HepG2 (cell line): ENCODE measurements at regions not wholly inside any gene's neighbourhood (a gene's known extent, or its start where the extent isn't known, plus 50 kb on each side); places are given as distances from the start of the nearest gene placed in this dataset.
A peak's percentile ranks its signal among the peaks of the same experiment; 100 is the strongest.

Experiments
- ATF7 ChIP-seq, 2 experiments: fragments of 450-650 bp in 1 of 2; sonication (generic) in 1 of 2; formaldehyde crosslinking in 1 of 2; IDR thresholded peaks; 2 replicates each; pipeline versions ENCODE4 v1.4.0 to v1.6.1; 2016 to 2020; ENCODE audit warnings: antibody characterized with exemption in 1 of 2, mild to moderate bottlenecking in 1 of 2, missing genetic modification reagents in 1 of 2
- DNMT3B ChIP-seq: conservative IDR thresholded peaks from 2 replicates; pipeline ENCODE4 v1.6.1; 2016; ENCODE audit warnings: missing biosample characterization, control low read depth
- FOXC1 ChIP-seq: sonication (generic); formaldehyde crosslinking; IDR thresholded peaks from 2 replicates; pipeline ENCODE4 v1.8.0; 2022; ENCODE audit warnings: mild to moderate bottlenecking, missing genetic modification reagents, borderline replicate concordance
- IRF2 ChIP-seq: IDR thresholded peaks from 2 replicates; pipeline ENCODE4 v1.6.1; 2018; ENCODE audit warnings: missing genetic modification reagents, missing compliant biosample characterization
- ISX ChIP-seq: sonication (generic); formaldehyde crosslinking; conservative IDR thresholded peaks from 2 replicates; pipeline ENCODE4 v1.5.0; 2020; ENCODE audit warnings: missing genetic modification reagents
- KDM3A ChIP-seq: IDR thresholded peaks from 2 replicates; pipeline ENCODE4 v1.6.1; 2018; ENCODE audit warnings: low read depth, missing compliant biosample characterization
- MAFF ChIP-seq: IDR thresholded peaks from 2 replicates; pipeline ENCODE4 v1.6.1; 2011; ENCODE audit warnings: low read depth, low read length, improper control_type of control experiment
- MBD4 ChIP-seq: IDR thresholded peaks from 2 replicates; pipeline ENCODE4 v1.6.1; 2012; ENCODE audit warnings: low read length, inconsistent platforms, borderline replicate concordance
- MBNL3 ChIP-seq: fragments of 250-450 bp; sonication (Bioruptor Pico); conservative IDR thresholded peaks from 2 replicates; pipeline ENCODE4 v1.8.0; 2022; ENCODE audit warnings: mild to moderate bottlenecking, inconsistent platforms
- MEIS1 ChIP-seq: sonication (generic); formaldehyde crosslinking; IDR thresholded peaks from 2 replicates; pipeline ENCODE4 v1.9.0; 2021; ENCODE audit warnings: mild to moderate bottlenecking, missing genetic modification reagents, moderate library complexity, borderline replicate concordance
- NFE2L2 ChIP-seq: fragments of 150-350 bp; IDR thresholded peaks from 2 replicates; pipeline ENCODE4 v1.6.1; 2014; ENCODE audit warnings: low read length
- PHF8 ChIP-seq: sonication (generic); formaldehyde crosslinking; IDR thresholded peaks from 2 replicates; pipeline ENCODE4 v1.5.0; 2020; ENCODE audit warnings: missing genetic modification reagents
- RCOR2 ChIP-seq: IDR thresholded peaks from 2 replicates; pipeline ENCODE4 v1.6.1; 2016; ENCODE audit warnings: missing biosample characterization, missing genetic modification reagents
- SAFB2 ChIP-seq: sonication (generic); formaldehyde crosslinking; IDR thresholded peaks from 2 replicates; pipeline ENCODE4 v1.5.1; 2020; ENCODE audit warnings: missing genetic modification reagents, low read depth, mild to moderate bottlenecking, borderline replicate concordance
- SIN3A ChIP-seq: IDR thresholded peaks from 2 replicates; pipeline ENCODE4 v1.6.1; 2011; ENCODE audit warnings: low read depth, mild to moderate bottlenecking, control low read depth, low read length, borderline replicate concordance
- SMC3 ChIP-seq: IDR thresholded peaks from 2 replicates; pipeline ENCODE4 v1.6.1; 2011; ENCODE audit warnings: low read length, improper control_type of control experiment
- TEAD3 ChIP-seq: optimal IDR thresholded peaks from 2 replicates; pipeline ENCODE3; 2016; ENCODE audit warnings: borderline replicate concordance
- ZBTB25 ChIP-seq: IDR thresholded peaks from 2 replicates; pipeline ENCODE4 v1.6.1; 2018; ENCODE audit warnings: missing genetic modification reagents
- ZFY ChIP-seq: sonication (generic); formaldehyde crosslinking; IDR thresholded peaks from 2 replicates; pipeline ENCODE4 v1.4.0; 2020; ENCODE audit warnings: missing genetic modification reagents
- ZNF263 ChIP-seq: sonication (generic); formaldehyde crosslinking; IDR thresholded peaks from 2 replicates; pipeline ENCODE4 v1.4.0; 2020; ENCODE audit warnings: missing genetic modification reagents
- ZNF275 ChIP-seq: sonication (generic); formaldehyde crosslinking; IDR thresholded peaks from 2 replicates; pipeline ENCODE4 v1.8.0; 2022; ENCODE audit warnings: missing genetic modification reagents, mild to moderate bottlenecking, inconsistent platforms, borderline replicate concordance
- ZNF510 ChIP-seq: sonication (generic); formaldehyde crosslinking; IDR thresholded peaks from 2 replicates; pipeline ENCODE4 v1.4.0; 2020; ENCODE audit warnings: low read depth, mild to moderate bottlenecking, missing genetic modification reagents
- ZNF615 ChIP-seq: sonication (generic); formaldehyde crosslinking; IDR thresholded peaks from 2 replicates; pipeline ENCODE4 v1.5.0; 2020; ENCODE audit warnings: mild to moderate bottlenecking, missing genetic modification reagents, borderline replicate concordance
- ZNF737 ChIP-seq: sonication (generic); formaldehyde crosslinking; IDR thresholded peaks from 2 replicates; pipeline ENCODE4 v1.5.0; 2020; ENCODE audit warnings: missing genetic modification reagents, mild to moderate bottlenecking, borderline replicate concordance
- ZNF879 ChIP-seq: sonication (generic); formaldehyde crosslinking; IDR thresholded peaks from 2 replicates; pipeline ENCODE4 v1.8.1; 2023; ENCODE audit warnings: missing genetic modification reagents
- ZZZ3 ChIP-seq: sonication (generic); formaldehyde crosslinking; IDR thresholded peaks from 2 replicates; pipeline ENCODE4 v1.4.0; 2020; ENCODE audit warnings: missing genetic modification reagents, mild to moderate bottlenecking, borderline replicate concordance
- TF ChIP-seq, protein P1 (sequence below): sonication (generic); formaldehyde crosslinking; IDR thresholded peaks from 2 replicates; pipeline ENCODE4 v1.5.0; 2020; ENCODE audit warnings: missing genetic modification reagents

GRCh38 chrX:20362268-20363267 is 95.9 kb upstream of the RPS6KA3 start (continued):
- TF ChIP-seq ZBTB25 (CRISPR knock-in tag) (no peak), PHF8 (CRISPR knock-in tag) (peak; percentile 30; the same call in 1 of the 2 replicates), ZFY (CRISPR knock-in tag) (peak; percentile 52), TEAD3 (peak; percentile 59), ATF7 (IDR thresholded peaks at IDR 0.05) (no peak), ATF7 (CRISPR knock-in tag; IDR thresholded peaks at IDR 0.05) (no peak), ZZZ3 (no peak), KDM3A (CRISPR knock-in tag) (no peak), ZNF615 (CRISPR knock-in tag) (no peak), MAFF (peak; percentile 81), SIN3A (no peak), ZNF879 (no peak), SMC3 (no peak), NFE2L2 (0 out of 2 replicates have a peak, but pooled peaks have one; percentile 10), ZNF263 (no peak), MBD4 (no peak), SAFB2 (no peak), ZNF510 (CRISPR knock-in tag) (no peak), ISX (no peak), MEIS1 (no peak), DNMT3B (CRISPR knock-in tag) (0 out of 2 replicates have a peak, but pooled peaks have one; percentile 61), ZNF275 (CRISPR knock-in tag) (no peak), MBNL3 (CRISPR knock-in tag) (no peak), FOXC1 (0 out of 2 replicates have a peak, but pooled peaks have one; percentile 27), IRF2 (no peak), ZNF737 (CRISPR knock-in tag) (peak; percentile 41; the same call in 1 of the 2 replicates), RCOR2 (CRISPR knock-in tag) (no peak)
- TF ChIP-seq, protein P1, sequence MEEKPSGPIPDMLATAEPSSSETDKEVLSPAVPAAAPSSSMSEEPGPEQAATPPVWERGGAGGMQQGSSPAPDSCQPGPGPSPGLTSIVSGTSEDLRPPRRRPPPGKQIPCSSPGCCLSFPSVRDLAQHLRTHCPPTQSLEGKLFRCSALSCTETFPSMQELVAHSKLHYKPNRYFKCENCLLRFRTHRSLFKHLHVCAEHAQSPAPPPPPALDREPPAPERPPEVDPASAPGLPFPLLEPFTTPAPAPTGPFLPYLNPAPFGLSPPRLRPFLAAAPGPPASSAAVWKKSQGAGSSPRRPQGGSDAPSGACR (CRISPR knock-in tag), result 0 out of 2 replicates have a peak, but pooled peaks have one; percentile 37
